ENCODE measurements at regions not wholly inside any gene's neighbourhood (a gene's known extent, or its start where the extent isn't known, plus 50 kb on each side); places are given as distances from the start of the nearest gene placed in this dataset.

DNA sequence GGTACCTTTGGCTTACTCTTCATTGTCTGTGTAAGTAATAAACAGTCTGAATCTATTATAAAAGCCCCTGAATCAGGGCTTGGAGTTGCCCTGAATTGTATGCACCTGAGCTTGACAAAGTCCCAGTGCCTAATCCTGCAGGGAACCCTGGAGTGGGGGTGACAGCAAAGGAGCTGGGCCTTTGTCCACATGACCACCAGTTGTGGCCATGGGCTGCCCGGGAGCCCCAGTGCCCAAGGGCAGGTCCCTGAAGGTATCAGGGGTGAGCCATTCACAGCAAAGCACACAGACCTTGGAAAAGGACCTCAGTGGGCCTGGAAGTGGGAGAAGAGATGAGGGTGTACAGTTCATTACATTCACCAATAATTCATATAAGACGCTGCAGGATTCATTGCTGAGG lies 94.2 kb downstream of the BANF2 start:
- DNase-seq (ENCODE audit: low read depth): no peak
- TF ChIP-seq POLR2A (IDR thresholded peaks at IDR 0.05; ENCODE audit: extremely low read depth, insufficient read length): no peak
- TF ChIP-seq, protein P1, sequence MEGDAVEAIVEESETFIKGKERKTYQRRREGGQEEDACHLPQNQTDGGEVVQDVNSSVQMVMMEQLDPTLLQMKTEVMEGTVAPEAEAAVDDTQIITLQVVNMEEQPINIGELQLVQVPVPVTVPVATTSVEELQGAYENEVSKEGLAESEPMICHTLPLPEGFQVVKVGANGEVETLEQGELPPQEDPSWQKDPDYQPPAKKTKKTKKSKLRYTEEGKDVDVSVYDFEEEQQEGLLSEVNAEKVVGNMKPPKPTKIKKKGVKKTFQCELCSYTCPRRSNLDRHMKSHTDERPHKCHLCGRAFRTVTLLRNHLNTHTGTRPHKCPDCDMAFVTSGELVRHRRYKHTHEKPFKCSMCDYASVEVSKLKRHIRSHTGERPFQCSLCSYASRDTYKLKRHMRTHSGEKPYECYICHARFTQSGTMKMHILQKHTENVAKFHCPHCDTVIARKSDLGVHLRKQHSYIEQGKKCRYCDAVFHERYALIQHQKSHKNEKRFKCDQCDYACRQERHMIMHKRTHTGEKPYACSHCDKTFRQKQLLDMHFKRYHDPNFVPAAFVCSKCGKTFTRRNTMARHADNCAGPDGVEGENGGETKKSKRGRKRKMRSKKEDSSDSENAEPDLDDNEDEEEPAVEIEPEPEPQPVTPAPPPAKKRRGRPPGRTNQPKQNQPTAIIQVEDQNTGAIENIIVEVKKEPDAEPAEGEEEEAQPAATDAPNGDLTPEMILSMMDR (IDR thresholded peaks at IDR 0.05; ENCODE audit: low read depth, low read length): no peak
- TF ChIP-seq, protein P2, sequence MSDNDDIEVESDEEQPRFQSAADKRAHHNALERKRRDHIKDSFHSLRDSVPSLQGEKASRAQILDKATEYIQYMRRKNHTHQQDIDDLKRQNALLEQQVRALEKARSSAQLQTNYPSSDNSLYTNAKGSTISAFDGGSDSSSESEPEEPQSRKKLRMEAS (IDR thresholded peaks at IDR 0.05; ENCODE audit: low read depth, low read length): no peak
- TF ChIP-seq MYC (IDR thresholded peaks at IDR 0.05; ENCODE audit: low read depth, low read length): no peak
- no peak overlapping the region for H3K4me3 ChIP-seq (ENCODE audit: low read depth, low read length)

DNA sequence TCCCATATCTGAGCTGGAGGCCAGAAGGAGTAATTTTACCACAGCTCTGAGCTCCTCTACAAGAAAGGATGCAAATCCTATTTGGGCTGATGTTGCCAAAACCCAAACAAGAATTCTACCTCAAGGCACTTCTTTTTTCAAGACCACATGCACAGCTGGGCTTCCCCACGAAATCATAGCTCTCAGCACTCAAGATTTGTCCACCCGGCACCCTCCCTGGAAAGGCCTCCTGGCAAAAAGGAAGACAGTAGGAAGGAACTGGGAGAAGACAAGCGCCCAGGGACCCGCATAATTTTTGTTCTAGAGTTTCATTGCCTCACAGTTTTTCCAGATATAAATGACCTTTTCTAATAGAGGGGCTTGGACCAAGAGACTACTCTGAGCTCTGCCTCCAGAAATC lies 90.5 kb downstream of the BANF2 start:
- DNase-seq (ENCODE audit: low read depth): no peak
- TF ChIP-seq POLR2A (IDR thresholded peaks at IDR 0.05; ENCODE audit: extremely low read depth, insufficient read length) (no peak), MYC (IDR thresholded peaks at IDR 0.05; ENCODE audit: low read depth, low read length) (no peak)
- TF ChIP-seq, protein P2 (IDR thresholded peaks at IDR 0.05; ENCODE audit: low read depth, low read length): no peak
- TF ChIP-seq, protein P1 (IDR thresholded peaks at IDR 0.05; ENCODE audit: low read depth, low read length): no peak
- H3K4me3 ChIP-seq (ENCODE audit: low read depth, low read length): no peak overlapping the region

DNA sequence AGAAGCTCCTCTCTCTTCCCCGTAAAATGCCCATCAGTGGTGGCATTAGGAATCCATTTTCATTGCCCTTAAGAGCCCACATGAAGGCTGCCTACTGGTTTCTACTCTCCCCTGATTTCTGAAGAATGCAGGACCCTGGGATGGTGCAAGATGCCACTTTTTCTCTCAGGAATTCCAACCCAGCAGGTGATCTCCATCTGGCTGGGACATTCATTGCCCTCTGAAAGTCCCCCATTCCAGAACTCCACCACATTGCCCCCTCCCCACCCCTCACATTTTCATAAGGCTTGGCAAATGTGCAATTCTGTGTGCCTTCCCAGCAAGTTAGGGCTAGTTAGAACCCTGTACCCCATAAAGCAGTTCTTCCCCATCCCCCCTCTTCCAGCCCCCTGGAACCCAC lies 88.0 kb downstream of the BANF2 start:
- TF ChIP-seq POLR2A (IDR thresholded peaks at IDR 0.05; ENCODE audit: extremely low read depth, insufficient read length): no peak
- TF ChIP-seq, protein P1 (IDR thresholded peaks at IDR 0.05; ENCODE audit: low read depth, low read length): no peak
- no peak for TF ChIP-seq MYC (IDR thresholded peaks at IDR 0.05; ENCODE audit: low read depth, low read length)
- TF ChIP-seq, protein P2 (IDR thresholded peaks at IDR 0.05; ENCODE audit: low read depth, low read length): no peak
- no peak for DNase-seq (ENCODE audit: low read depth)
- no peak overlapping the region for H3K4me3 ChIP-seq (ENCODE audit: low read depth, low read length)

DNA sequence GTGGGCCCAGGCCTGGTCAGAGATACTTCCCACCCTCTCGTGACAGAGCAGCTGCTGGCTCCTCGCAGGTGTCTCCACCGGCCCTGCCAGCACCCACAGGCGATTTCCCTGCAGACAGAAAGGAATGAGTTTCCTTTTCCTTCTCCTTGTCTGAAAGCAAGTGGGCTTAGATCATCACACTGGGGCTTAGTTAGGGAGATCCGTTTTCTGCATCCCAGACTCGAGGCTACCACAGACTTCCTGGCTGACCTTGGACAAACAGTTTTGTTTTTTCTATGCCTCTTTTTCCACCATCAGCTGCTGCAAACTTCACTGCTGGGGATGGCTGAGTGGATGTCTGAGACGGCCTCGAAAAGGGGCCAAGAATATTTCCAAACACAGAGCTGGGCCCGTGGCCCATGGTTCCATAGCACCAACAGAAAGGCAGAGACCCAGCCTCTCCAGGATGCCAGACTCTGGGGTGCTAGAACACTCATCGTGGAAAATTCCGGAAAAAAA lies 86.5 kb downstream of the BANF2 start:
- no peak overlapping the region for H3K4me3 ChIP-seq (ENCODE audit: low read depth, low read length)
- no peak for DNase-seq (ENCODE audit: low read depth)
- TF ChIP-seq, protein P1 (IDR thresholded peaks at IDR 0.05; ENCODE audit: low read depth, low read length): no peak
- TF ChIP-seq MYC (IDR thresholded peaks at IDR 0.05; ENCODE audit: low read depth, low read length) (no peak), POLR2A (IDR thresholded peaks at IDR 0.05; ENCODE audit: extremely low read depth, insufficient read length) (no peak)
- TF ChIP-seq, protein P2 (IDR thresholded peaks at IDR 0.05; ENCODE audit: low read depth, low read length): no peak
